HEK293T (cell line): ENCODE measurements at regions not wholly inside any gene's neighbourhood (a gene's known extent, or its start where the extent isn't known, plus 50 kb on each side); places are given as distances from the start of the nearest gene placed in this dataset.

Experiments used
- ARNT ChIP-seq: fragments of 450-650 bp; IDR thresholded peaks from 2 replicates; pipeline ENCODE4 v1.6.1; 2017; ENCODE audit warnings: mild to moderate bottlenecking
- BHLHE40 ChIP-seq: fragments of 450-650 bp; IDR thresholded peaks from 2 replicates; pipeline ENCODE4 v1.6.1; 2016; ENCODE audit warnings: mild to moderate bottlenecking, moderate library complexity, borderline replicate concordance
- ELF4 ChIP-seq: fragments of 450-650 bp; IDR thresholded peaks from 2 replicates; pipeline ENCODE4 v1.6.1; 2017; ENCODE audit warnings: antibody characterized with exemption
- FOXA1 ChIP-seq: fragments of 450-650 bp; IDR thresholded peaks from 2 replicates; pipeline ENCODE4 v1.6.1; 2016; ENCODE audit warnings: mild to moderate bottlenecking
- FOXK2 ChIP-seq: fragments of 450-650 bp; IDR thresholded peaks from 2 replicates; pipeline ENCODE4 v1.6.1; 2016; ENCODE audit warnings: mild to moderate bottlenecking
- FOXM1 ChIP-seq: fragments of 450-650 bp; IDR thresholded peaks from 2 replicates; pipeline ENCODE4 v1.6.1; 2017; ENCODE audit warnings: mild to moderate bottlenecking, borderline replicate concordance
- LEF1 ChIP-seq: fragments of 450-650 bp; IDR thresholded peaks from 2 replicates; pipeline ENCODE4 v1.6.1; 2017; ENCODE audit warnings: mild to moderate bottlenecking, borderline replicate concordance
- NFRKB ChIP-seq: fragments of 450-650 bp; IDR thresholded peaks from 2 replicates; pipeline ENCODE4 v1.6.1; 2016; ENCODE audit warnings: mild to moderate bottlenecking, moderate library complexity
- PKNOX1 ChIP-seq: fragments of 450-650 bp; IDR thresholded peaks from 2 replicates; pipeline ENCODE4 v1.6.1; 2016
- SP1 ChIP-seq: fragments of 450-650 bp; IDR thresholded peaks from 2 replicates; pipeline ENCODE4 v1.6.1; 2017
- SUZ12 ChIP-seq: fragments of 450-650 bp; IDR thresholded peaks from 2 replicates; pipeline ENCODE4 v1.6.1; 2016; ENCODE audit warnings: mild to moderate bottlenecking
- TARDBP ChIP-seq: fragments of 450-650 bp; IDR thresholded peaks from 2 replicates; pipeline ENCODE4 v1.6.1; 2016
- ZNF384 ChIP-seq: fragments of 450-650 bp; IDR thresholded peaks from 2 replicates; pipeline ENCODE4 v1.6.1; 2016

GRCh38 chr3:22620498-22620897, 582.6 kb upstream of the UBE2E2 start:
- TF ChIP-seq LEF1 (no peak), SUZ12 (no peak), FOXA1 (no peak), BHLHE40 (no peak), NFRKB (no peak), ELF4 (no peak), SP1 (no peak), ARNT (no peak), FOXK2 (no peak), ZNF384 (no peak), FOXM1 (no peak), TARDBP (no peak), PKNOX1 (no peak)
